H9 (cell line): ENCODE measurements at regions not wholly inside any gene's neighbourhood (a gene's known extent, or its start where the extent isn't known, plus 50 kb on each side); places are given as distances from the start of the nearest gene placed in this dataset.

ENCODE experiments used
- DNase-seq: peaks from one replicate; pipeline ENCODE4 v3.0.0-alpha.2; 2017
- H2AFZ ChIP-seq: one replicate; pipeline ENCODE4 v1.6.1; 2013; ENCODE audit warnings: mild to moderate bottlenecking, low read length, control low read depth, moderate library complexity
- H2AK5ac ChIP-seq: 2 replicates; pipeline ENCODE4 v1.6.1; 2013; ENCODE audit warnings: low read length, control low read depth, mixed read lengths; ENCODE audit not compliant: insufficient read length
- H2BK120ac ChIP-seq: one replicate; pipeline ENCODE4 v1.6.1; 2013; ENCODE audit warnings: low read depth, mild to moderate bottlenecking, low read length, control low read depth, inconsistent platforms; ENCODE audit not compliant: poor library complexity, severe bottlenecking
- H2BK12ac ChIP-seq: 2 replicates; pipeline ENCODE4 v1.6.1; 2013; ENCODE audit warnings: low read length, control low read depth, mixed read lengths, low read depth; ENCODE audit not compliant: insufficient read length
- H2BK15ac ChIP-seq: 2 replicates; pipeline ENCODE4 v1.6.1; 2013; ENCODE audit warnings: low read depth, low read length, control low read depth
- H2BK20ac ChIP-seq: one replicate; pipeline ENCODE4 v1.6.1; 2013; ENCODE audit warnings: low read depth, mild to moderate bottlenecking, low read length, control low read depth, inconsistent platforms; ENCODE audit not compliant: poor library complexity, severe bottlenecking
- H2BK5ac ChIP-seq: 2 replicates; pipeline ENCODE4 v1.6.1; 2013; ENCODE audit warnings: low read length, control low read depth, mixed read lengths; ENCODE audit not compliant: insufficient read length
- H3K14ac ChIP-seq: 2 replicates; pipeline ENCODE4 v1.6.1; 2013; ENCODE audit warnings: low read length, control low read depth; ENCODE audit not compliant: insufficient read depth
- H3K18ac ChIP-seq: 2 replicates; pipeline ENCODE4 v1.6.1; 2013; ENCODE audit warnings: low read depth, mild to moderate bottlenecking, mixed read lengths, low read length, control low read depth; ENCODE audit not compliant: insufficient read length
- H3K23ac ChIP-seq: 2 replicates; pipeline ENCODE4 v1.6.1; 2013; ENCODE audit warnings: low read length, control low read depth, mixed read lengths, low read depth; ENCODE audit not compliant: insufficient read length
- H3K23me2 ChIP-seq: 2 replicates; pipeline ENCODE4 v1.6.1; 2013; ENCODE audit warnings: low read depth, mild to moderate bottlenecking, mixed read lengths, low read length, control low read depth; ENCODE audit not compliant: insufficient read length, poor library complexity, severe bottlenecking
- H3K27ac ChIP-seq: 2 replicates; pipeline ENCODE4 v1.5.1; 2013; ENCODE audit warnings: low read length, control low read depth, mixed read lengths, low read depth; ENCODE audit not compliant: insufficient read length
- H3K27me3 ChIP-seq: 2 replicates; pipeline ENCODE4 v1.6.1; 2013; ENCODE audit warnings: low read length, control low read depth, inconsistent platforms; ENCODE audit not compliant: insufficient read depth
- H3K4ac ChIP-seq: 2 replicates; pipeline ENCODE4 v1.6.1; 2013; ENCODE audit warnings: low read depth, mild to moderate bottlenecking, control low read depth, inconsistent platforms, low read length, moderate library complexity
- H3K4me1 ChIP-seq: 2 replicates; pipeline ENCODE4 v1.6.1; 2013; ENCODE audit warnings: low read length, control low read depth, inconsistent platforms; ENCODE audit not compliant: insufficient read depth
- H3K4me2 ChIP-seq: 2 replicates; pipeline ENCODE4 v1.6.1; 2013; ENCODE audit warnings: low read length, control low read depth, mixed read lengths; ENCODE audit not compliant: insufficient read length, insufficient read depth
- H3K56ac ChIP-seq: 2 replicates; pipeline ENCODE4 v1.6.1; 2013; ENCODE audit warnings: low read depth, mild to moderate bottlenecking, mixed read lengths, low read length, control low read depth; ENCODE audit not compliant: insufficient read length
- H3K79me1 ChIP-seq: 2 replicates; pipeline ENCODE4 v1.6.1; 2013; ENCODE audit warnings: low read depth, mild to moderate bottlenecking, moderate library complexity, low read length, control low read depth, inconsistent platforms; ENCODE audit not compliant: insufficient read depth, poor library complexity, severe bottlenecking
- H3K79me2 ChIP-seq: 2 replicates; pipeline ENCODE4 v1.6.1; 2013; ENCODE audit warnings: low read length, control low read depth, inconsistent platforms; ENCODE audit not compliant: insufficient read depth
- H3K9ac ChIP-seq: 2 replicates; pipeline ENCODE4 v1.6.1; 2013; ENCODE audit warnings: low read length, control low read depth, mixed read lengths; ENCODE audit not compliant: insufficient read length; ENCODE audit errors: extremely low read depth
- H3K9me3 ChIP-seq: one replicate; pipeline ENCODE4 v1.6.1; 2013; ENCODE audit warnings: low read depth, low read length, inconsistent platforms; ENCODE audit not compliant: control insufficient read depth
- H3T11ph ChIP-seq: one replicate; pipeline ENCODE4 v1.6.1; 2013; ENCODE audit warnings: mild to moderate bottlenecking, low read length, control low read depth, inconsistent platforms
- H4K20me1 ChIP-seq: one replicate; pipeline ENCODE4 v1.6.1; 2013; ENCODE audit not compliant: control insufficient read depth, insufficient read length, insufficient read depth
- H4K5ac ChIP-seq: 2 replicates; pipeline ENCODE4 v1.6.1; 2013; ENCODE audit warnings: low read depth, mild to moderate bottlenecking, mixed read lengths, low read length, control low read depth; ENCODE audit not compliant: insufficient read length
- H4K8ac ChIP-seq: replicated peaks from 2 replicates; pipeline ENCODE4 v1.6.1; 2013; ENCODE audit warnings: low read length, control low read depth, mixed read lengths, low read depth; ENCODE audit not compliant: insufficient read length
- H4K91ac ChIP-seq: 2 replicates; pipeline ENCODE4 v1.6.1; 2013; ENCODE audit warnings: low read depth, mild to moderate bottlenecking, moderate library complexity, mixed read lengths, low read length, control low read depth; ENCODE audit not compliant: insufficient read length
- H3K27ac Mint-ChIP-seq, 3 experiments: 2 replicates in 2 of 3; 3 replicates in 1 of 3; pipeline ENCODE4 v1.8.0; 2020 to 2021; ENCODE audit warnings: mixed read lengths in 3 of 3, mild to moderate bottlenecking in 1 of 3, moderate library complexity in 1 of 3
- H3K27me3 Mint-ChIP-seq: 2 replicates; pipeline ENCODE4 v1.8.0; 2021; ENCODE audit warnings: low read depth, mild to moderate bottlenecking, moderate library complexity, mixed read lengths
- H3K36me3 Mint-ChIP-seq, 3 experiments: 2 replicates in 2 of 3; 3 replicates in 1 of 3; pipeline ENCODE4 v1.8.0; 2020 to 2021; ENCODE audit warnings: low read depth in 3 of 3, mixed read lengths in 3 of 3; ENCODE audit not compliant: insufficient read depth in 1 of 3
- H3K4me1 Mint-ChIP-seq, 2 experiments: 2 replicates each; pipeline ENCODE4 v1.8.0; 2020; ENCODE audit warnings: mixed read lengths in 2 of 2
- H3K4me3 Mint-ChIP-seq, 2 experiments: 2 replicates in 1 of 2; 3 replicates in 1 of 2; pipeline ENCODE4 v1.8.0; 2020 to 2021; ENCODE audit warnings: mild to moderate bottlenecking in 2 of 2, mixed read lengths in 2 of 2, moderate library complexity in 1 of 2
- H3K9me3 Mint-ChIP-seq, 2 experiments: 2 replicates in 1 of 2; 3 replicates in 1 of 2; pipeline ENCODE4 v1.8.0; 2020; ENCODE audit warnings: mild to moderate bottlenecking in 2 of 2, mixed read lengths in 2 of 2, moderate library complexity in 1 of 2
- CTCF ChIP-seq: fragments of 200-600 bp; sonication (generic); conservative IDR thresholded peaks from 3 replicates; pipeline ENCODE4 v1.8.0; 2021; ENCODE audit warnings: antibody characterized with exemption, mild to moderate bottlenecking
- WGBS: extraction: QIAGEN DNeasy Blood & Tissue Kit; methylation state at CpG from one replicate; pipeline ENCODE4 v1.1.7; 2013; ENCODE audit warnings: missing lambda C conversion rate, low lambda C conversion rate, mixed read lengths; ENCODE audit not compliant: insufficient read length; ENCODE audit errors: extremely low coverage; 5-methylcytosine and 5-hydroxymethylcytosine counted together

- H4K91ac ChIP-seq: no peak overlapping the region
- no peaks in the 10 kb centered on the region for H4K20me1 ChIP-seq
- H3K4me3 Mint-ChIP-seq: no peak overlapping the region
- no peak overlapping the region for H3T11ph ChIP-seq
- no peak overlapping the region for H3K18ac ChIP-seq
- no peak overlapping the region for H3K27ac Mint-ChIP-seq
- H2AFZ ChIP-seq: no peak overlapping the region
- H3K9me3 Mint-ChIP-seq: peaks cover 7 to 16% of the 10 kb centered on the region in 2 experiments
- H3K9ac ChIP-seq: no peak overlapping the region
- no peak overlapping the region for H3K27ac ChIP-seq
- DNase-seq: no peak
- peaks cover 1 to 7% (median 2%) of the 10 kb centered on the region in 3 experiments; a peak in 5 of 7 replicates for H3K36me3 Mint-ChIP-seq
- no peak for TF ChIP-seq CTCF
- no peak overlapping the region for H2BK15ac ChIP-seq
- no peaks in the 10 kb centered on the region for H3K27me3 ChIP-seq
- H3K4ac ChIP-seq: no peak overlapping the region
- H3K79me1 ChIP-seq: no peaks in the 10 kb centered on the region
- H3K4me2 ChIP-seq: no peak overlapping the region
- H2BK120ac ChIP-seq: no peak overlapping the region
- no peaks in the 10 kb centered on the region for H3K4me1 ChIP-seq
- WGBS: no CpG with 5 or more reads among the region's 4 CpGs
- no peak overlapping the region for H4K5ac ChIP-seq
- no peak overlapping the region for H2AK5ac ChIP-seq
- no peak overlapping the region for H3K14ac ChIP-seq
- H3K27me3 Mint-ChIP-seq: no peaks in the 10 kb centered on the region; the same call in 1 of the 2 replicates
- H2BK5ac ChIP-seq: no peak overlapping the region
- no peak overlapping the region for H2BK20ac ChIP-seq
- no peak overlapping the region for H3K23ac ChIP-seq
- H4K8ac ChIP-seq: no peak overlapping the region
- H3K23me2 ChIP-seq: no peaks in the 10 kb centered on the region
- H2BK12ac ChIP-seq: no peak overlapping the region
- H3K56ac ChIP-seq: no peak overlapping the region
- no peaks in the 10 kb centered on the region for H3K79me2 ChIP-seq
- no peaks in the 10 kb centered on the region for H3K9me3 ChIP-seq
- peaks cover 4 to 6% of the 10 kb centered on the region in 2 experiments for H3K4me1 Mint-ChIP-seq
Observed at GRCh38 chr17:62912363-62912762, 53.7 kb upstream of the TANC2 start.
